ENCODE measurements at regions not wholly inside any gene's neighbourhood (a gene's known extent, or its start where the extent isn't known, plus 50 kb on each side); places are given as distances from the start of the nearest gene placed in this dataset.

- TF ChIP-seq PAX5 (IDR thresholded peaks at IDR 0.05; ENCODE audit: insufficient read depth, low read length, severe bottlenecking), result no peak
- no peak for TF ChIP-seq SPI1 (IDR thresholded peaks at IDR 0.05; ENCODE audit: low read depth, low read length)
- TF ChIP-seq POLR2AphosphoS5 (IDR thresholded peaks at IDR 0.05; ENCODE audit: low read depth, low read length), result no peak
- no peak for TF ChIP-seq POLR2A (IDR thresholded peaks at IDR 0.05; ENCODE audit: low read depth, low read length)
- no peak for TF ChIP-seq TAF1 (IDR thresholded peaks at IDR 0.05; ENCODE audit: low read depth, low read length)
- no peak for DNase-seq (ENCODE audit: insufficient read length, low spot score)
- FAIRE-seq, result no peak
Measured at GRCh38 chr2:126512026-126512425, 143.9 kb upstream of the GYPC start.

- TF ChIP-seq POU2F2 (IDR thresholded peaks at IDR 0.05; ENCODE audit: low read depth, low read length) (no peak), TAF1 (IDR thresholded peaks at IDR 0.05; ENCODE audit: low read depth, low read length) (no peak), PAX5 (IDR thresholded peaks at IDR 0.05; ENCODE audit: insufficient read depth, low read length, severe bottlenecking) (no peak), SPI1 (IDR thresholded peaks at IDR 0.05; ENCODE audit: low read depth, low read length) (no peak), POLR2A (IDR thresholded peaks at IDR 0.05; ENCODE audit: low read depth, low read length) (no peak), POLR2AphosphoS5 (IDR thresholded peaks at IDR 0.05; ENCODE audit: low read depth, low read length) (no peak)
- DNase-seq (ENCODE audit: insufficient read length, low spot score) (no peak), FAIRE-seq (no peak)
Measured at GRCh38 chr2:126513033-126513432, 142.9 kb upstream of the GYPC start.

DNA sequence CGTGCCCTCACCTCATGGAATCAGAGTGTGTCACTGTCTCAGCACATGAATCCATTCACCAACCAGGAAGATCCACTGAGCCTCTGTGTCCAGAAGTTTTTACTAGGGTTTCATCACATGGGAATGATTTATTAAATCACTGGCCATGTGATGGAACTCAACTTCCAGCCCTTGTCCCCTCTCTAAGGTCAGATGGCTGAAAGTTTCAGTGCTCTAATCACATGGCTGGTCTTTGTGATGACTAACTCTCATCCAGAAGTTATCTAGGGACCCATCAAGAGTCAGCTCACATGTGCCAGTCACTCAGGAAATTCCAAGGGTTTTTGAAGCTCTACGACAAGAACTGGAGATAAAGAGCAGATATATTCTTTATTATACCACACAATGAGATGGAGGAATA is 140.5 kb upstream of the GYPC start:
- DNase-seq (ENCODE audit: insufficient read length, low spot score) (no peak), FAIRE-seq (no peak)
- TF ChIP-seq SPI1 (IDR thresholded peaks at IDR 0.05; ENCODE audit: low read depth, low read length) (no peak), POU2F2 (IDR thresholded peaks at IDR 0.05; ENCODE audit: low read depth, low read length) (no peak), POLR2A (IDR thresholded peaks at IDR 0.05; ENCODE audit: low read depth, low read length) (no peak), TAF1 (IDR thresholded peaks at IDR 0.05; ENCODE audit: low read depth, low read length) (no peak), PAX5 (IDR thresholded peaks at IDR 0.05; ENCODE audit: insufficient read depth, low read length, severe bottlenecking) (no peak)

GRCh38 chr2:126518196-126518595 is 137.8 kb upstream of the GYPC start:
- FAIRE-seq (no peak), DNase-seq (ENCODE audit: insufficient read length, low spot score) (no peak)
- TF ChIP-seq PAX5 (IDR thresholded peaks at IDR 0.05; ENCODE audit: insufficient read depth, low read length, severe bottlenecking) (no peak), TAF1 (IDR thresholded peaks at IDR 0.05; ENCODE audit: low read depth, low read length) (no peak), POLR2A (IDR thresholded peaks at IDR 0.05; ENCODE audit: low read depth, low read length) (no peak), SPI1 (IDR thresholded peaks at IDR 0.05; ENCODE audit: low read depth, low read length) (no peak), POU2F2 (IDR thresholded peaks at IDR 0.05; ENCODE audit: low read depth, low read length) (no peak), POLR2AphosphoS5 (IDR thresholded peaks at IDR 0.05; ENCODE audit: low read depth, low read length) (no peak)

- FAIRE-seq, result peak; percentile 95
- peak; percentile 32 for DNase-seq (ENCODE audit: insufficient read length, low spot score)
- TF ChIP-seq PAX5 (IDR thresholded peaks at IDR 0.05; ENCODE audit: insufficient read depth, low read length, severe bottlenecking) (no peak), TAF1 (IDR thresholded peaks at IDR 0.05; ENCODE audit: low read depth, low read length) (no peak), POLR2A (IDR thresholded peaks at IDR 0.05; ENCODE audit: low read depth, low read length) (no peak), POLR2AphosphoS5 (IDR thresholded peaks at IDR 0.05; ENCODE audit: low read depth, low read length) (no peak), POU2F2 (IDR thresholded peaks at IDR 0.05; ENCODE audit: low read depth, low read length) (no peak), SPI1 (IDR thresholded peaks at IDR 0.05; ENCODE audit: low read depth, low read length) (no peak)
Measured at GRCh38 chr2:126527836-126528490, 128.0 kb upstream of the GYPC start.

DNA sequence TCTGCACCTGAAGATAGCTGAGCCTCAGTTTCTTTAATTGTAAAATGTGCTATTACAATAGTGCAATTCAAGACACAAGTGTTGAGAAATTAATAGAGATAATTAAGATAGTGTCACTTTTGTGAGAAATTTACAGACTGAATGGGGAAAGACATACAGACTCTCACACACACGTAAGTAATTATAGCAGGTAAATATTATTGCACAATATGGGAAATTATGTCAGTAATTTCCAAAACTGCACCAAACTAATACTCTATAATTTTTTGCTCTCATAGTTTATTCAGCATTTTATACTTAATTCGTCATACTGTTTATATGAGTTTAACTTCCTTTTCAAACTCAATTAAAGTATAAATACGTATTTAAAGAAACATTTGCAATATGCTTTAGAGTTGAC is 124.9 kb upstream of the GYPC start:
- TF ChIP-seq POLR2AphosphoS5 (IDR thresholded peaks at IDR 0.05; ENCODE audit: low read depth, low read length) (no peak), POLR2A (IDR thresholded peaks at IDR 0.05; ENCODE audit: low read depth, low read length) (no peak)
- no peak for FAIRE-seq
- no peak for DNase-seq (ENCODE audit: insufficient read length, low spot score)

DNA sequence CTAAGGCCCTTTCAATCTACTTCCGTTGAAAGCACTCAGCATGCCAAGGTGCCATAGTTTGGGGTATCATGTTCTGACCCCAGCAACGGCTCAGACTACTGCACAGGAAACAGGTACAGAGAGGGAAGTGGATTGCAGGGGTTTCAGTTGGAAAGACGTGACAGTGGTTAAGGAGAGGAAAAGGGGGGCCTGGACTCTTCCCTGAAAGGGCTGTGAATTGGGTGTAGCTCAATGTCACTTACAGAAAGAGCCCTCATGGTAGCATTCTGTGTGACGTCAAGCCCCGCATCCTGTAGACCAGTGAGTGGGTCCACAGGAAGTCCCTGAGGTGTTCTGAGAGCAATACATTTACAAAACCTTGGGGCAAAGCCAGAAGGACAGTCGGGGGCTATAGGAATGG is 121.5 kb upstream of the GYPC start:
- DNase-seq (ENCODE audit: insufficient read length, low spot score), result no peak
- TF ChIP-seq POLR2AphosphoS5 (IDR thresholded peaks at IDR 0.05; ENCODE audit: low read depth, low read length), result no peak
- TF ChIP-seq PAX5 (IDR thresholded peaks at IDR 0.05; ENCODE audit: insufficient read depth, low read length, severe bottlenecking), result no peak
- TF ChIP-seq POU2F2 (IDR thresholded peaks at IDR 0.05; ENCODE audit: low read depth, low read length), result no peak
- TF ChIP-seq SPI1 (IDR thresholded peaks at IDR 0.05; ENCODE audit: low read depth, low read length), result no peak
- no peak for FAIRE-seq

DNA sequence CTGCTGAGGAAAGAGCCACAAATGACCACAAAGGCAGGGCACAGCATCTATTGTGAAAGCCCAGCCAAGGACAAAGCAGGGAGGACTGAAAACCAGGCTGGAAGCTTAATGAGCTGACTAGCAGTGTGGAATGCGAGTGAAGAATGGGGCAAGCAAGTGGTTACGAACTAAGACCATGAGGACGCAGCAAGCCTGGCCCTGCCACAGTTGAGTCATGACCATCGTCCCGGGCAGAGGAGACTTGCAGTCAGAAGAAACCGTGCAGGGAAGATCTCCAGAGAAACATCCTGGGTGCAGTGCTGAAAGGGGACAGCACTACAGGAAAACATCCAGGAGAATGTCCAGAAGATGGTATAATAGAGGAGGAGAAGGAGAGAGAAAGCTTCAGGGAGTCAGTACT is 120.5 kb upstream of the GYPC start:
- DNase-seq (ENCODE audit: insufficient read length, low spot score), result no peak
- TF ChIP-seq POLR2A (IDR thresholded peaks at IDR 0.05; ENCODE audit: low read depth, low read length), result no peak
- TF ChIP-seq POU2F2 (IDR thresholded peaks at IDR 0.05; ENCODE audit: low read depth, low read length), result no peak
- no peak for TF ChIP-seq SPI1 (IDR thresholded peaks at IDR 0.05; ENCODE audit: low read depth, low read length)
- no peak for TF ChIP-seq POLR2AphosphoS5 (IDR thresholded peaks at IDR 0.05; ENCODE audit: low read depth, low read length)
- TF ChIP-seq PAX5 (IDR thresholded peaks at IDR 0.05; ENCODE audit: insufficient read depth, low read length, severe bottlenecking), result no peak
- no peak for TF ChIP-seq TAF1 (IDR thresholded peaks at IDR 0.05; ENCODE audit: low read depth, low read length)
- no peak for FAIRE-seq

DNA sequence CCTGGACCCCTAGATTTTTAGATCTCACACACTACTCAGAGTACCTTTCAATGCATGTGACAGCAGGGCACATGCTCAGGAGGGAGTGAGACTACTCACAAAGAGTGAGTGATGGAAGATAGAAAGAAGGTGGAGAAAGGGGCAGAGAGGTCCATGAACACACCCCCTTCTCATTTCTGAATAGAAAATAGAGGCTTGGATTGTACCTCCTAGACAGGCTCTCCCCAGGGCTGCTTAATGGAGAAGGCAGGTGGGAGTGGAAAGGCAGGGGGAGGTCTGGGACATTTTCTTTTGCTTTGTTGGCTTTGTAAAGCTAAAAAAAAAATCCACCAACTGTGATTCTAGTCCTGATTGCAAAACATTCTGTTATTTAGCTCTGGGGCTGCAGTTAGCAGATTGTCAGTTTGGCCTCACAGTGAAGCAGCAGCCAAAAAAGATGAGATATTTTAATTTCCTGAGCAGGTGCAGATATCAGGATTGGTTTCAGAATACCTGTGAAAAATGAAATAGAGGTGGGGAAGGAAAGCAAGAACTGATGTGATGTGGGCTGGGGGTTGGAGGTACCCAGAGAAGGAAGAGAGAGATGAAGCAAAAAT is 119.3 kb upstream of the GYPC start:
- no peak for DNase-seq (ENCODE audit: insufficient read length, low spot score)
- no peak for FAIRE-seq
- TF ChIP-seq POLR2AphosphoS5 (IDR thresholded peaks at IDR 0.05; ENCODE audit: low read depth, low read length), result no peak
- no peak for TF ChIP-seq POLR2A (IDR thresholded peaks at IDR 0.05; ENCODE audit: low read depth, low read length)

GRCh38 chr2:126539101-126539500 is 116.9 kb upstream of the GYPC start:
- DNase-seq (ENCODE audit: insufficient read length, low spot score), result no peak
- TF ChIP-seq POLR2AphosphoS5 (IDR thresholded peaks at IDR 0.05; ENCODE audit: low read depth, low read length), result no peak
- TF ChIP-seq SPI1 (IDR thresholded peaks at IDR 0.05; ENCODE audit: low read depth, low read length), result no peak
- TF ChIP-seq TAF1 (IDR thresholded peaks at IDR 0.05; ENCODE audit: low read depth, low read length), result no peak
- TF ChIP-seq POU2F2 (IDR thresholded peaks at IDR 0.05; ENCODE audit: low read depth, low read length), result no peak
- TF ChIP-seq POLR2A (IDR thresholded peaks at IDR 0.05; ENCODE audit: low read depth, low read length), result no peak
- no peak for TF ChIP-seq PAX5 (IDR thresholded peaks at IDR 0.05; ENCODE audit: insufficient read depth, low read length, severe bottlenecking)
- no peak for FAIRE-seq
